A673 (cell line): ENCODE measurements at regions not wholly inside any gene's neighbourhood (a gene's known extent, or its start where the extent isn't known, plus 50 kb on each side); places are given as distances from the start of the nearest gene placed in this dataset.

Source experiments
- BruUV-seq: library from RNA; stranded (reverse); fragments of 400-500 nt; replicated peaks from 2 replicates; lab custom pipeline; 2021; lab: Mats Ljungman, UMichigan
- CTCF ChIA-PET: fragments of 300-600 bp; sonication (Branson Sonifier 250); formaldehyde crosslinking; loops from one replicate; lab custom pipeline; 2022; ENCODE audit warnings: antibody characterized with exemption; lab: Charles Lee
- POLR2A ChIA-PET: fragments of 300-600 bp; sonication (Branson Sonifier 250); formaldehyde crosslinking; loops from one replicate; lab custom pipeline; 2022; ENCODE audit warnings: antibody characterized with exemption; ENCODE audit not compliant: low non-redundant PET; lab: Charles Lee
- DNase-seq: peaks from one replicate; pipeline ENCODE4 v3.0.0-alpha.2; 2015; ENCODE audit warnings: low spot score
- H3K27ac ChIP-seq: fragments of 200-600 bp; sonication (generic); 2 replicates; pipeline ENCODE4 v1.5.1; 2016; ENCODE audit warnings: mixed run types, low read depth, mild to moderate bottlenecking, mixed read lengths, antibody characterized with exemption, low read length; ENCODE audit not compliant: poor library complexity, severe bottlenecking
- H3K27me3 ChIP-seq: fragments of 200-600 bp; sonication (generic); replicated peaks from 2 replicates; pipeline ENCODE4 v1.6.1; 2017; ENCODE audit warnings: mixed run types, low read depth, mild to moderate bottlenecking, mixed read lengths, antibody characterized with exemption, low read length; ENCODE audit not compliant: insufficient read depth, poor library complexity
- H3K36me3 ChIP-seq: fragments of 200-600 bp; sonication (generic); 2 replicates; pipeline ENCODE4 v1.6.1; 2016; ENCODE audit warnings: mixed run types, mild to moderate bottlenecking, mixed read lengths, antibody characterized with exemption, low read length; ENCODE audit not compliant: insufficient read depth, poor library complexity, severe bottlenecking
- H3K4me1 ChIP-seq: fragments of 200-600 bp; sonication (generic); 2 replicates; pipeline ENCODE4 v1.6.1; 2017; ENCODE audit warnings: mixed run types, mild to moderate bottlenecking, mixed read lengths, antibody characterized with exemption, low read length; ENCODE audit not compliant: insufficient read depth, poor library complexity, severe bottlenecking
- H3K4me3 ChIP-seq: fragments of 200-600 bp; sonication (generic); 2 replicates; pipeline ENCODE4 v1.5.1; 2016; ENCODE audit warnings: low read depth, mixed run types, mild to moderate bottlenecking, mixed read lengths, low read length; ENCODE audit not compliant: poor library complexity, severe bottlenecking
- H3K9me3 ChIP-seq: fragments of 200-600 bp; sonication (generic); 2 replicates; pipeline ENCODE4 v1.6.1; 2016; ENCODE audit warnings: mixed run types, low read depth, mild to moderate bottlenecking, mixed read lengths, antibody characterized with exemption, low read length; ENCODE audit not compliant: poor library complexity, severe bottlenecking
- CTCF ChIP-seq: fragments of 300-800, 200-600 bp; sonication (generic); conservative IDR thresholded peaks from 2 replicates; pipeline ENCODE4 v1.5.1; 2017; ENCODE audit warnings: low read depth, mild to moderate bottlenecking, antibody characterized with exemption, low read length, moderate library complexity, mixed read lengths
- EZH2 ChIP-seq: fragments of 200-600 bp; sonication (generic); IDR thresholded peaks from 2 replicates; pipeline ENCODE4 v1.6.1; 2017; ENCODE audit warnings: borderline replicate concordance, low read depth, mild to moderate bottlenecking, mixed read lengths, antibody characterized with exemption, low read length; ENCODE audit not compliant: poor library complexity, severe bottlenecking
- intact Hi-C: fragments of 100-400 bp; cut with micrococcal nuclease; formaldehyde crosslinking; loops from one replicate; pipeline ENCODE4 v1.10.0; 2022; ENCODE audit not compliant: unreplicated experiment

GRCh38 chr1:67571901-67572593, 113.0 kb upstream of the GADD45A start:
- H3K4me1 ChIP-seq, result no peaks in the 10 kb centered on the region
- H3K9me3 ChIP-seq, result no peaks in the 10 kb centered on the region
- H3K36me3 ChIP-seq, result no peaks in the 10 kb centered on the region
- no peaks in the 10 kb centered on the region for H3K27me3 ChIP-seq
- no peak for TF ChIP-seq EZH2
- no peak for TF ChIP-seq CTCF
- ChIA-PET CTCF (interaction anchor here (0.6 kb wide), 1 partner anchor 339 kb away, joined by 5 read pairs; no protein-coding TSS in a partner anchor), POLR2A (interaction anchor here (0.6 kb wide), 1 partner anchor 45 kb away, joined by 4 read pairs; no protein-coding TSS in a partner anchor)
- BruUV-seq, result no TSS peak
- H3K27ac ChIP-seq, result no peak overlapping the region
- no peak overlapping the region for H3K4me3 ChIP-seq
- intact Hi-C loops, result no loop called here
- DNase-seq, result no peak

GRCh38 chr1:67572594-67573221, 112.3 kb upstream of the GADD45A start:
- no peaks in the 10 kb centered on the region for H3K36me3 ChIP-seq
- no peaks in the 10 kb centered on the region for H3K27me3 ChIP-seq
- BruUV-seq, result no TSS peak
- CTCF ChIA-PET, result no interaction called here
- H3K4me3 ChIP-seq, result no peak overlapping the region
- TF ChIP-seq EZH2, result no peak
- H3K9me3 ChIP-seq, result no peaks in the 10 kb centered on the region
- no peak overlapping the region for H3K27ac ChIP-seq
- no peak for DNase-seq
- POLR2A ChIA-PET, result no interaction called here
- no peaks in the 10 kb centered on the region for H3K4me1 ChIP-seq
- intact Hi-C loops, result no loop called here

DNA sequence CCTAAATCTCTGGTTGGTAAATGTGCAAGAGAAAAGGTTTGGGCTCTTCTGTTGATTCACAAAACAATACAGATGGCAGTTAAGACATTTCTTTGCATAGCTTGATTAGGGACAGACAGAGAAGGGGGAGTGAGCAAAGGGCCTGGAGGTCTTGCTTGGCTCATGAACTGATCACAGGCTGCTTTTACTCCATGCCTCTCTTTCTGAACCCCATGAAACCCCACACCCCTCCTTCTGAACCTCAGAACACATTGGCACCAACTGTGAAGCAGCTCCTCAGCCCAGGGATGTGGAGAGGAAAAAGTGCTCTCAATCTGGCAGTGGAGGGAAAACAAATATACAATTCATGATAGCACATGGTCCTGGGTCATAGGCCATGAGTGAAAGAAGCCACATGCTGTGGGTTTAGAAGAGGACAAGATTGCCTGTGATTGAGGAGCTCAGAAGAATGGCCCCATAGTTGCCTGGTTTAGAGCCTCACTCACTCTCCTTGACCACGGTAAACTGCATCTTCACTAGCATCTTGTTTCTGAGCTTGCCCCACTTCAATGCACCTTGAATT, 111.6 kb upstream of the GADD45A start:
- ChIA-PET CTCF (no interaction called here), POLR2A (no interaction called here)
- Histone ChIP-seq H3K9me3 (no peaks in the 10 kb centered on the region), H3K36me3 (no peaks in the 10 kb centered on the region), H3K4me3 (no peak overlapping the region), H3K4me1 (no peaks in the 10 kb centered on the region), H3K27ac (no peak overlapping the region), H3K27me3 (no peaks in the 10 kb centered on the region)
- TF ChIP-seq CTCF, result no peak
- no peak for TF ChIP-seq EZH2
- no peak for DNase-seq
- no TSS peak for BruUV-seq
- intact Hi-C loops, result no loop called here
